ENCODE measurements at regions not wholly inside any gene's neighbourhood (a gene's known extent, or its start where the extent isn't known, plus 50 kb on each side); places are given as distances from the start of the nearest gene placed in this dataset.

GRCh38 chr10:43903451-43903850, 254.8 kb upstream of the ZNF32 start:
- no peak for DNase-seq (ENCODE audit: extremely low spot score, unreplicated experiment)
- H3K27ac Mint-ChIP-seq (ENCODE audit: unreplicated experiment) = no peak overlapping the region
- no peaks in the 10 kb centered on the region for H3K9me3 Mint-ChIP-seq (ENCODE audit: unreplicated experiment)
- H3K27me3 Mint-ChIP-seq (ENCODE audit: unreplicated experiment) = peaks cover 6% of the 10 kb centered on the region
- H3K4me3 Mint-ChIP-seq (ENCODE audit: unreplicated experiment) = no peak overlapping the region
- H3K36me3 Mint-ChIP-seq (ENCODE audit: unreplicated experiment) = no peaks in the 10 kb centered on the region
- peaks cover 4% of the 10 kb centered on the region for H3K4me1 Mint-ChIP-seq (ENCODE audit: unreplicated experiment)
- TF ChIP-seq, protein P1, sequence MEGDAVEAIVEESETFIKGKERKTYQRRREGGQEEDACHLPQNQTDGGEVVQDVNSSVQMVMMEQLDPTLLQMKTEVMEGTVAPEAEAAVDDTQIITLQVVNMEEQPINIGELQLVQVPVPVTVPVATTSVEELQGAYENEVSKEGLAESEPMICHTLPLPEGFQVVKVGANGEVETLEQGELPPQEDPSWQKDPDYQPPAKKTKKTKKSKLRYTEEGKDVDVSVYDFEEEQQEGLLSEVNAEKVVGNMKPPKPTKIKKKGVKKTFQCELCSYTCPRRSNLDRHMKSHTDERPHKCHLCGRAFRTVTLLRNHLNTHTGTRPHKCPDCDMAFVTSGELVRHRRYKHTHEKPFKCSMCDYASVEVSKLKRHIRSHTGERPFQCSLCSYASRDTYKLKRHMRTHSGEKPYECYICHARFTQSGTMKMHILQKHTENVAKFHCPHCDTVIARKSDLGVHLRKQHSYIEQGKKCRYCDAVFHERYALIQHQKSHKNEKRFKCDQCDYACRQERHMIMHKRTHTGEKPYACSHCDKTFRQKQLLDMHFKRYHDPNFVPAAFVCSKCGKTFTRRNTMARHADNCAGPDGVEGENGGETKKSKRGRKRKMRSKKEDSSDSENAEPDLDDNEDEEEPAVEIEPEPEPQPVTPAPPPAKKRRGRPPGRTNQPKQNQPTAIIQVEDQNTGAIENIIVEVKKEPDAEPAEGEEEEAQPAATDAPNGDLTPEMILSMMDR (IDR thresholded peaks at IDR 0.05) = no peak

DNA sequence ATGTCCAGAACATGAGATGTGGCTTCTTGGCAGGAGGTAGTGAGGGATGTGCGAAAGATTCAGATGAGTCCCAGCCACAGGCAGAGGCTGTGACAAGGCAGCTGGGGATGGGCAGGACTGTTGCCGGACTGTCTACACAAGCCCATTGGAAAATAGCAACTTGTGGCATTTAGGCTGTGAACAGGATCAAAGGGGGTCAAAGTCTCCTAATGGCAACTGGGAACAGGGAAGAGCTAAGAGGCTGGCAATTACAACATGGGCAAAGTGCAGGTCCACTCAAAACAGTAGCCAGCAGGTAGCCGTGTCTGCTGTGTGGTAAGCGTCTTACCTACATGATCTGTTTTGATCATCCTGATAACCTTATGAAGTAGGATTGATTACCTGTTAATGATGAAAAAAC, 254.2 kb upstream of the ZNF32 start:
- H3K27me3 Mint-ChIP-seq (ENCODE audit: unreplicated experiment) = peaks cover 6% of the 10 kb centered on the region
- no peaks in the 10 kb centered on the region for H3K36me3 Mint-ChIP-seq (ENCODE audit: unreplicated experiment)
- TF ChIP-seq, protein P1 (IDR thresholded peaks at IDR 0.05) = no peak
- H3K4me3 Mint-ChIP-seq (ENCODE audit: unreplicated experiment) = no peak overlapping the region
- DNase-seq (ENCODE audit: extremely low spot score, unreplicated experiment) = no peak
- H3K9me3 Mint-ChIP-seq (ENCODE audit: unreplicated experiment) = no peaks in the 10 kb centered on the region
- H3K4me1 Mint-ChIP-seq (ENCODE audit: unreplicated experiment) = peaks cover 4% of the 10 kb centered on the region
- no peak overlapping the region for H3K27ac Mint-ChIP-seq (ENCODE audit: unreplicated experiment)

DNA sequence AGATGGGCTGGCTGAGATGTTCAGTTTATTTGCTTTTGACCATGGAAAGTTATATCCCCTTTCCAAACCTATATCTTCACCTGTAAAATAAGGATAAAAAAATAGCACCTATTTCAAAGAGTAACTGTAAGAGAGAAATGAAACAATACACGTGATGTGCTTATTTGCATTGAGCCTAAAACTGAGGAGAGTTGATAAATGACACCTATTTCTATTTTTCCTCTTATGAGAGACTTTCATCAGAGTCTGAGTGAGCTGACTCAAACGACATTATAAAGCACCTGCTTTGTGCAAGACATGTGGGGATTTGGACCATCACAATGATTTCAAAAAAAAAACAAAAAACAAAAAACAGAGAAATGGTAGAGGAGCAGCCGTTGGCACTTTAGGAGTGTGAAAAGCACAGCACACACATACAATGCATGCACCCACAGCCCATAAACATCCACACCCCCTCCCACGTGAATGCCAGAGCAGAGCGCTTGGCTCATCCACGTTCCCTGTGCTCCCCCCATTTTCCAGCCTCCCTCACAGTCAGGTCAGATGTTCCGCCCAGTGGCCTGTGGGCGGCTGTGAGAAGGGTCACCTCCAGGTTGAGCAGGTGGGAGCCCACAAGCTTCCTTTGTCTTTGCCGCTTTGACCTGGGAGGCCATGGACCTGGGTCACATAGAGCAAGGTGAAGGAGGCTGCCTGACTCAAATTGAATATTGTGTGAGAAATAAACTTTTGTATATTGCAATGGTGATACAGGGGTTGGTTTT, 253.2 kb upstream of the ZNF32 start:
- TF ChIP-seq, protein P1 (IDR thresholded peaks at IDR 0.05) = no peak
- Mint-ChIP-seq H3K36me3 (ENCODE audit: unreplicated experiment) (no peaks in the 10 kb centered on the region), H3K27ac (ENCODE audit: unreplicated experiment) (no peak overlapping the region), H3K9me3 (ENCODE audit: unreplicated experiment) (no peaks in the 10 kb centered on the region), H3K27me3 (ENCODE audit: unreplicated experiment) (peaks cover 4% of the 10 kb centered on the region), H3K4me3 (ENCODE audit: unreplicated experiment) (no peak overlapping the region), H3K4me1 (ENCODE audit: unreplicated experiment) (peaks cover 4% of the 10 kb centered on the region)
- DNase-seq (ENCODE audit: extremely low spot score, unreplicated experiment) = no peak

DNA sequence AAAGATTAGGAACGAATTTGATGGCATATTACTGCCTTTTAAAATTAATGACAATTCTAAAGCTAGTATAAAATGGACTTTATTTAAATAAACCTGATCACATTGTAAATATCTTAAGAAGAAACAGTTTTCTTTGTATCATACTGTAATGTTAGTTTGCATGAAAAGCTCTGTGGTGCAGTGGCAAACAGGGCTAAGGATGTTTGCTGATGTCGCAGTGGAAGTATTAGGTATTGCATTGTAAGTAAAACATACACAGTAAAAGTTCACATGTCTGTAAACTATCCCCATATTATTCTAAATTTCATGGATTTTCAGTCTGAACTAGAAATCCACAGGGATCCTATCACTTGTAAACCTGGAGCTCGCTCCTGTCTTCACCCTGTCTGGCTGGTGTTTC, 252.6 kb upstream of the ZNF32 start:
- Mint-ChIP-seq H3K27ac (ENCODE audit: unreplicated experiment) (no peak overlapping the region), H3K36me3 (ENCODE audit: unreplicated experiment) (no peaks in the 10 kb centered on the region), H3K4me1 (ENCODE audit: unreplicated experiment) (peaks cover 4% of the 10 kb centered on the region), H3K4me3 (ENCODE audit: unreplicated experiment) (no peak overlapping the region), H3K27me3 (ENCODE audit: unreplicated experiment) (peaks cover 3% of the 10 kb centered on the region), H3K9me3 (ENCODE audit: unreplicated experiment) (no peaks in the 10 kb centered on the region)
- TF ChIP-seq, protein P1 (IDR thresholded peaks at IDR 0.05) = peak; percentile 17
- no peak for DNase-seq (ENCODE audit: extremely low spot score, unreplicated experiment)

GRCh38 chr10:43900571-43900970, 251.9 kb upstream of the ZNF32 start:
- Mint-ChIP-seq H3K36me3 (ENCODE audit: unreplicated experiment) (no peaks in the 10 kb centered on the region), H3K4me3 (ENCODE audit: unreplicated experiment) (no peak overlapping the region)

More at GRCh38 chr10:43900571-43900970, 251.9 kb upstream of the ZNF32 start:
- no peak overlapping the region for H3K27ac Mint-ChIP-seq (ENCODE audit: unreplicated experiment)
- H3K9me3 Mint-ChIP-seq (ENCODE audit: unreplicated experiment) = no peaks in the 10 kb centered on the region
- no peak for DNase-seq (ENCODE audit: extremely low spot score, unreplicated experiment)
- peaks cover 6% of the 10 kb centered on the region for H3K4me1 Mint-ChIP-seq (ENCODE audit: unreplicated experiment)
- peaks cover 3% of the 10 kb centered on the region for H3K27me3 Mint-ChIP-seq (ENCODE audit: unreplicated experiment)
- TF ChIP-seq, protein P1 (IDR thresholded peaks at IDR 0.05) = no peak

Data from osteocyte (in vitro differentiated cells).